CD1c-positive myeloid dendritic cell (primary cell): ENCODE measurements at regions not wholly inside any gene's neighbourhood (a gene's known extent, or its start where the extent isn't known, plus 50 kb on each side); places are given as distances from the start of the nearest gene placed in this dataset.
"Not testable (repeated sequence)": the region's sequence is repeated elsewhere in the genome, so short reads cannot be mapped to it uniquely, and the experiment has no call there.

Source experiments
- DNase-seq: peaks from one replicate; pipeline ENCODE4 v3.0.0-alpha.2; 2016; ENCODE audit errors: extremely low spot score

GRCh38 chr20:57103146-57103800 is 163.2 kb downstream of the BMP7 start:
- DNase-seq = no peak

- no peak for DNase-seq
Measured at GRCh38 chr20:57104113-57104512, 162.3 kb downstream of the BMP7 start.

- DNase-seq = no peak
Measured at GRCh38 chr20:57104651-57105204, 161.7 kb downstream of the BMP7 start.

- DNase-seq = no peak
Measured at GRCh38 chr20:57106030-57106682, 160.3 kb downstream of the BMP7 start.

GRCh38 chr20:57106692-57107091 is 159.7 kb downstream of the BMP7 start:
- DNase-seq = peak; percentile 12

GRCh38 chr20:57107208-57107607 is 159.2 kb downstream of the BMP7 start:
- no peak for DNase-seq

- no peak for DNase-seq
Measured at GRCh38 chr20:57108218-57108617, 158.2 kb downstream of the BMP7 start.

GRCh38 chr20:57108742-57109570 is 157.5 kb downstream of the BMP7 start:
- no peak for DNase-seq

GRCh38 chr20:57109571-57109953 is 156.9 kb downstream of the BMP7 start:
- DNase-seq = no peak

- not testable (repeated sequence) for DNase-seq
Measured at GRCh38 chr20:57110121-57111027, 156.1 kb downstream of the BMP7 start.

- DNase-seq = no peak
Measured at GRCh38 chr20:57111028-57111373, 155.4 kb downstream of the BMP7 start.

- DNase-seq = no peak
Measured at GRCh38 chr20:57112448-57112847, 154.0 kb downstream of the BMP7 start.

GRCh38 chr20:57114290-57115005 is 152.0 kb downstream of the BMP7 start:
- DNase-seq = no peak

- DNase-seq = no peak
Measured at GRCh38 chr20:57117296-57117695, 149.1 kb downstream of the BMP7 start.

- DNase-seq = no peak
Measured at GRCh38 chr20:57118107-57118769, 148.2 kb downstream of the BMP7 start.
